Upper lobe of left lung (tissue), 6 donors: ENCODE measurements at regions not wholly inside any gene's neighbourhood (a gene's known extent, or its start where the extent isn't known, plus 50 kb on each side); places are given as distances from the start of the nearest gene placed in this dataset.

Experiments
- ATAC-seq, 2 donors: fragments of 200-7000 bp; cut with Tn5 transposase; one replicate each; pipeline ENCODE4 v1.9.1; 2022; ENCODE audit warnings: mild to moderate bottlenecking in 2 of 2, moderate library complexity in 2 of 2; ENCODE audit not compliant: low FRiP score in 2 of 2
- DNase-seq, 2 donors: peaks; one replicate each; pipeline ENCODE4 v3.0.0-alpha.2; 2019 to 2020
- H3K27ac ChIP-seq, 4 donors: fragments of 200-600 bp; sonication (generic); one replicate each; pipeline ENCODE4 v1.5.1; 2016 to 2019
- H3K27me3 ChIP-seq, 4 donors: fragments of 200-600 bp; sonication (generic); one replicate each; pipeline ENCODE4 v1.5.1; 2017 to 2019
- H3K36me3 ChIP-seq, 4 donors: fragments of 200-600 bp; sonication (generic); one replicate each; pipeline ENCODE4 v1.5.1; 2016 to 2019
- H3K4me1 ChIP-seq, 4 donors: fragments of 200-600 bp; sonication (generic); one replicate each; pipeline ENCODE4 v1.5.1; 2018 to 2019
- H3K4me3 ChIP-seq, 4 donors: fragments of 200-600 bp; sonication (generic); one replicate each; pipeline ENCODE4 v1.5.1; 2017 to 2019; ENCODE audit warnings: mild to moderate bottlenecking in 2 of 4, moderate library complexity in 1 of 4
- H3K9me3 ChIP-seq, 4 donors: fragments of 200-600 bp; sonication (generic); one replicate each; pipeline ENCODE4 v1.5.1; 2018 to 2019
- EP300 ChIP-seq, 4 donors: sonication (generic); formaldehyde crosslinking; IDR thresholded peaks; one replicate each; pipeline ENCODE4 v1.5.1; 2017; ENCODE audit warnings: antibody characterized with exemption in 4 of 4, control low read depth in 2 of 4
- POLR2A ChIP-seq, 4 donors: fragments of 450-650 bp; IDR thresholded peaks; one replicate each; pipeline ENCODE4 v1.5.1; 2016 to 2017; ENCODE audit warnings: antibody characterized with exemption in 4 of 4, mild to moderate bottlenecking in 2 of 4
- POLR2AphosphoS5 ChIP-seq, 2 donors: sonication (generic); formaldehyde crosslinking; IDR thresholded peaks; one replicate each; pipeline ENCODE4 v1.5.1; 2017; ENCODE audit warnings: antibody characterized with exemption in 2 of 2
- WGBS, 2 donors: methylation state at CpG; one replicate each; pipeline ENCODE4 v1.1.5; 2017 to 2018; 5-methylcytosine and 5-hydroxymethylcytosine counted together
- TF ChIP-seq, protein P1 (sequence below), 6 experiments: fragments of 450-650 bp in 4 of 6; fragments of 200-600 bp in 2 of 6; sonication (generic) in 2 of 6; IDR thresholded peaks; one replicate each; pipeline ENCODE4 v1.5.1; 2016 to 2019; ENCODE audit warnings: antibody characterized with exemption in 6 of 6
- donor health status: DM: no; HTN: no; CAD: no; lungs with moderate emphysema.
- donor health status: DM: no; HTN: yes; CAD: no; lungs with severe emphysema.

DNA sequence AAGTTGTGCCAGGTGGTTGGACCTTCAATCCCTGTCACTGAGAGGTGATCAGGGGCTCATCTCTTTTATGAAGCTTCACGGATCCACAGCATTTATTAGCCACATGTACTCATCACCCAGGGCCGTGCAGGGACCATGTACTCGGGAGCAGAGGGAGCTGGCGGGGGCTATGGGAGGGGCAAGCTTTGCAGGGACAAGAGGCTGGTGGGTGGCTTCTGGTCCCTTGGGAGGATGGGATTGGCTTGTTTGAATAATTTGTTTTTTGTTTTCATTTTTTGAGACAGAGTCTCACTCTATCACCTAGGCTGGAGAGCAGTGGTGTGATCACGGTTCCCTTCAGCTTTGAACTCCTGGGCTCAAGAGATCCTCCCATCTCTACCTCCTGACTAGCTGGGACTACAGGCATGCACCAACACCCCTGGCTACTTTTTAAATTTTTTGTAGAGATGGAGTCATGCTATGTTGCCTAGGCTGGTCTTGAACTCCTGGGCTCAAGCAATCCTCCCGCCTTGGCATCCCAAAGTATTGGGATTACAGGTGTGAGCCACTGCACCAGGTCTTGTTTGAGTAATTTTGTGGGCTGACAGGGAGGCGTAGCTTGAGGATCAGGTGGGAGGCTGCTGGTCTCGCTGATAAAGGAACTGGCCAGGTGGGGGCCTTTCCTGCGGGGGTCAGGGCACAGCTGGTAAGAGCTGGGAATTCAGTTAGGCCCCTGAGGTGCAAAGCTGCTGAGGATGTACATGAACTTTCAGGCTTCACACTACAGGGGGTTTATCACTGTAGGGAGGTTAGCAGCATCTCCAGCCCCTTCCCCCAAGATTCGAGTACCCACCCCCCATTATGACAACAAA is 308.0 kb upstream of the C1orf174 start:
- Histone ChIP-seq H3K36me3 (no peaks in the 10 kb centered on the region), H3K27me3 (no peaks in the 10 kb centered on the region), H3K27ac (no peak overlapping the region), H3K4me1 (no peaks in the 10 kb centered on the region), H3K9me3 (peaks cover 0 to 16% (median 4%) of the 10 kb centered on the region in 4 donors), H3K4me3 (no peak overlapping the region)
- WGBS, 2 donors, result 85 to 91% methylated on average over 10 of the region's 10 CpGs
- no peak for DNase-seq
- no peak for ATAC-seq
- TF ChIP-seq POLR2AphosphoS5 (IDR thresholded peaks at IDR 0.05), result no peak
- TF ChIP-seq, protein P1, sequence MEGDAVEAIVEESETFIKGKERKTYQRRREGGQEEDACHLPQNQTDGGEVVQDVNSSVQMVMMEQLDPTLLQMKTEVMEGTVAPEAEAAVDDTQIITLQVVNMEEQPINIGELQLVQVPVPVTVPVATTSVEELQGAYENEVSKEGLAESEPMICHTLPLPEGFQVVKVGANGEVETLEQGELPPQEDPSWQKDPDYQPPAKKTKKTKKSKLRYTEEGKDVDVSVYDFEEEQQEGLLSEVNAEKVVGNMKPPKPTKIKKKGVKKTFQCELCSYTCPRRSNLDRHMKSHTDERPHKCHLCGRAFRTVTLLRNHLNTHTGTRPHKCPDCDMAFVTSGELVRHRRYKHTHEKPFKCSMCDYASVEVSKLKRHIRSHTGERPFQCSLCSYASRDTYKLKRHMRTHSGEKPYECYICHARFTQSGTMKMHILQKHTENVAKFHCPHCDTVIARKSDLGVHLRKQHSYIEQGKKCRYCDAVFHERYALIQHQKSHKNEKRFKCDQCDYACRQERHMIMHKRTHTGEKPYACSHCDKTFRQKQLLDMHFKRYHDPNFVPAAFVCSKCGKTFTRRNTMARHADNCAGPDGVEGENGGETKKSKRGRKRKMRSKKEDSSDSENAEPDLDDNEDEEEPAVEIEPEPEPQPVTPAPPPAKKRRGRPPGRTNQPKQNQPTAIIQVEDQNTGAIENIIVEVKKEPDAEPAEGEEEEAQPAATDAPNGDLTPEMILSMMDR (IDR thresholded peaks at IDR 0.05), result no peak
- TF ChIP-seq EP300 (IDR thresholded peaks at IDR 0.05), result no peak
- TF ChIP-seq POLR2A (IDR thresholded peaks at IDR 0.05), result no peak

DNA sequence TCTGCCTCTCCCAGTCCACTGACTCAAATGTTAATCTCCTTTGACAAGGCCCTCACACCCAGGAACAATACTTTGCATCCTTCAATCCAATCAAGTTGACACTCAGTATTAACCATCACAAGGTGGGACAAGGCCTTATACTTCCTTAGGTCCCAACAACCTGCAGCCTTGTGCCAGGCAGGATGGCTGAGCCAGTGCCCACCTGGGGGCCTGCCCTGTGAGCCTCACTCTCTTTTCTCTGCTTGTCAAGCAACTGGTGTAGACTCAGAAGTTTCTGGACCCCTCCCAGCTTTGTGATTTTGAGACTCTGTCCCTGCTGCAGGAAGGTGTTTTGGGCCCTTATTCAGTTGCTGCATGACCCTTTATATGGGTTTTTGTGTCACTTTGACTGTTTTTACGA is 310.0 kb upstream of the C1orf174 start:
- ATAC-seq, result no peak
- WGBS, 2 donors, result 57 to 65% methylated on average over 1 of the region's 1 CpG

DNA sequence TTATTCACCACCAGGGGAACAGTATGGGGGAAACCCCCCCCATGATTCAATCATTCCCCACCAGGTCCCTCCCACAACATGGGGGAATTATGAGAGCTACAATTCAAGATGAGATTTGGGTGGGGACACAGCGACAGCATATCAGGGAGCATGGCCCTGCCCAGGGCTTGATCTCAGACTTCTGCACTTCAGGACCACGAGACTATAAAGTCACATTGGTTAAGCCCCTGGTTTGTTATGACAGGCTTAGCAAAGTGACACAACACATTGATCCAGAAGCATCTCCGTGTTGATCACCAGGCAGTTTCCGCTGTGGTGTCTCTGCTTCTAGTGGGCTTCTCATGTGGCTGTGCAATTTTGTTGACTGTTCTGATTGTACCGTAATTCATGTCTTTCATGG is 312.7 kb upstream of the C1orf174 start:
- WGBS, 2 donors, result 74 to 89% methylated on average over 5 of the region's 5 CpGs
- Histone ChIP-seq H3K27me3 (no peaks in the 10 kb centered on the region), H3K9me3 (no peaks in the 10 kb centered on the region), H3K36me3 (no peaks in the 10 kb centered on the region), H3K4me3 (no peak overlapping the region), H3K27ac (no peak overlapping the region), H3K4me1 (no peaks in the 10 kb centered on the region)
- ATAC-seq (no peak), DNase-seq (no peak)
- TF ChIP-seq POLR2A (IDR thresholded peaks at IDR 0.05) (no peak), POLR2AphosphoS5 (IDR thresholded peaks at IDR 0.05) (no peak), EP300 (IDR thresholded peaks at IDR 0.05) (no peak)
- TF ChIP-seq, protein P1 (IDR thresholded peaks at IDR 0.05), result no peak

More for the DNA sequence above, 310.0 kb upstream of the C1orf174 start:
- Histone ChIP-seq H3K36me3 (no peaks in the 10 kb centered on the region), H3K4me1 (no peaks in the 10 kb centered on the region), H3K9me3 (peaks cover 0 to 12% (median 4%) of the 10 kb centered on the region in 4 donors), H3K4me3 (no peak overlapping the region), H3K27ac (no peak overlapping the region), H3K27me3 (no peaks in the 10 kb centered on the region)
- TF ChIP-seq, protein P1 (IDR thresholded peaks at IDR 0.05), result no peak
- no peak for DNase-seq

DNA sequence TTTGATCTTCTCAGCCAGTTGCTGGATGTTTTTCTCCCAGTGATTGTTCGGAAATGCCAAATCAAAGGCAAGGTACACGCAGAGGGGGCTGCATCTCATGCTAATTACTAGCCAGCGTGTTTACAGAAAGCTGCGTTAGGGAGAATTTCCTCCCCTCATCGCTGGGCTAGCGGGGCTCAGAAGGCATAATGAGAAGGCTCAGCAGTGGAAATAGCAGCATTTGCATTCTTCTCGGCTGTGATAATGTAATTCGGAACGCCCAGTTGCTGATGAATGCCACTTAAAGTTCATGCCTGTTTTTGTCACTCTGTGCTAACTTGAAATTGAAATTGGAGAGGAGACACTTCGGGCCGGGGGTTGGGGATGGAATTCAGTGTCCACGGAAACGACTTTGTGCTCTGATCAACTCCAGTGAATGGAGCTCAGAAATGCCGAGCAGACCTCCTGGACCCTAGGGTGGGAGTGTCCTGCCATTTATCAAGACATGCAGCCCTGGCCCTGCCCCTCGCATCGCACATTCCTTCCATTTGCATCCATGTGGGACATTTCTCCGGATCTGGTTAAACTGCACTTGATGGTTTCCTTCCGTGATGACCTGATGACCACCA is 313.4 kb upstream of the C1orf174 start:
- ATAC-seq, result no peak
- 52% methylated on average over 13 to 18 of the region's 18 CpGs for WGBS, 2 donors

DNA sequence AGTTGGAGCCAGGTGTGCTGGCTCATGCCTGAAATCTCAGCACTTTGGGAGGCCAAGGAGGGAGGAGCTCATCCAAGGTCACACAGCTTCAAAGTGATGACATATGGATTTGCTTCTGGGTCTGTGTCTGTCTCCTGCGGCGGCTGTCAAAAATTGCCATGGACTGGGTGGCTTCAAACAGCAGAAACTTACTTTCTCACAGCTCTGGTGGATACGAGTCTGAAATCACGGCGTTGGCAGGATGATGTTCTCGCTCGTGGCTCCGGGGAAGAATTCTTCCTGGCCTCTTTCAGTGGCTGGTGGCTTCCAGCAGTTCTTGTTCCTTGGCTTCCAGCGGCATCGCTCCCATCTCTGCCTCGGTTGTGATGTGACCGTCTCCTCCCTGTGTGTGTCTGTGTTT is 314.8 kb upstream of the C1orf174 start:
- Histone ChIP-seq H3K9me3 (no peaks in the 10 kb centered on the region), H3K4me1 (no peaks in the 10 kb centered on the region), H3K36me3 (no peaks in the 10 kb centered on the region), H3K27me3 (no peaks in the 10 kb centered on the region), H3K4me3 (no peak overlapping the region), H3K27ac (no peak overlapping the region)
- DNase-seq (no peak), ATAC-seq (no peak)
- 87 to 90% methylated on average over 12 of the region's 12 CpGs for WGBS, 2 donors
- TF ChIP-seq POLR2AphosphoS5 (IDR thresholded peaks at IDR 0.05) (no peak), EP300 (IDR thresholded peaks at IDR 0.05) (no peak), POLR2A (IDR thresholded peaks at IDR 0.05) (no peak)
- TF ChIP-seq, protein P1 (IDR thresholded peaks at IDR 0.05), result no peak

More for the DNA sequence above, 313.4 kb upstream of the C1orf174 start:
- Histone ChIP-seq H3K27ac (no peak overlapping the region), H3K9me3 (no peaks in the 10 kb centered on the region), H3K36me3 (no peaks in the 10 kb centered on the region), H3K27me3 (no peaks in the 10 kb centered on the region), H3K4me1 (no peaks in the 10 kb centered on the region), H3K4me3 (no peak overlapping the region)
- no peak for DNase-seq
- TF ChIP-seq POLR2A (IDR thresholded peaks at IDR 0.05), result no peak
- TF ChIP-seq POLR2AphosphoS5 (IDR thresholded peaks at IDR 0.05), result no peak
- no peak for TF ChIP-seq EP300 (IDR thresholded peaks at IDR 0.05)
